Keratinocyte (primary cell): ENCODE measurements at regions not wholly inside any gene's neighbourhood (a gene's known extent, or its start where the extent isn't known, plus 50 kb on each side); places are given as distances from the start of the nearest gene placed in this dataset.

ENCODE experiments used
- CTCF ChIP-seq, 3 experiments: IDR thresholded peaks in 1 of 3; conservative IDR thresholded peaks in 1 of 3; optimal IDR thresholded peaks in 1 of 3; 2 replicates in 2 of 3; 3 replicates in 1 of 3; pipeline versions ENCODE3 to v1.5.1; 2011; ENCODE audit warnings: low read length in 3 of 3, mild to moderate bottlenecking in 3 of 3, moderate library complexity in 2 of 3, control low read depth in 1 of 3, inconsistent platforms in 1 of 3; ENCODE audit not compliant: insufficient read depth in 2 of 3; ENCODE audit errors: extremely low read depth in 1 of 3
- EZH2 ChIP-seq: IDR thresholded peaks from one replicate; pipeline ENCODE4 v1.6.1; 2012; ENCODE audit warnings: inconsistent platforms, mild to moderate bottlenecking, low read length, moderate library complexity

- TF ChIP-seq CTCF (optimal IDR thresholded peaks at IDR 0.05 in 1 of 3, IDR thresholded peaks at IDR 0.05 in 1 of 3, conservative IDR thresholded peaks at IDR 0.05 in 1 of 3; ENCODE audit: extremely low read depth in 1 of 3, insufficient read depth in 2 of 3, low read length in 3 of 3) (no peak), EZH2 (no peak)
Observed at GRCh38 chr18:75524841-75525240, 97.3 kb upstream of the SMIM21 start.
